Calu3 (cell line): ENCODE measurements at regions not wholly inside any gene's neighbourhood (a gene's known extent, or its start where the extent isn't known, plus 50 kb on each side); places are given as distances from the start of the nearest gene placed in this dataset.

Source experiments
- BruUV-seq: library from RNA; stranded (reverse); fragments of 400-500 nt; replicated peaks from 2 replicates; lab custom pipeline; 2021; lab: Mats Ljungman, UMichigan
- CTCF ChIA-PET: fragments of 300-600 bp; sonication (Branson Sonifier 250); formaldehyde crosslinking; loops from one replicate; lab custom pipeline; 2022; ENCODE audit warnings: antibody characterized with exemption; lab: Charles Lee
- DNase-seq: peaks from one replicate; pipeline ENCODE4 v3.0.0; 2022
- H3K27ac Mint-ChIP-seq: one replicate; pipeline ENCODE4 v1.8.0; 2022; ENCODE audit warnings: mixed read lengths; ENCODE audit not compliant: unreplicated experiment
- H3K27me3 Mint-ChIP-seq: one replicate; pipeline ENCODE4 v1.8.0; 2022; ENCODE audit warnings: mixed read lengths; ENCODE audit not compliant: unreplicated experiment
- H3K36me3 Mint-ChIP-seq: one replicate; pipeline ENCODE4 v1.8.0; 2022; ENCODE audit warnings: mild to moderate bottlenecking, moderate library complexity, mixed read lengths; ENCODE audit not compliant: insufficient read depth, unreplicated experiment
- H3K4me1 Mint-ChIP-seq: one replicate; pipeline ENCODE4 v1.8.0; 2022; ENCODE audit warnings: mild to moderate bottlenecking, low read depth, mixed read lengths; ENCODE audit not compliant: unreplicated experiment
- H3K4me3 Mint-ChIP-seq: one replicate; pipeline ENCODE4 v1.8.0; 2022; ENCODE audit warnings: mild to moderate bottlenecking, low read depth, moderate library complexity, mixed read lengths; ENCODE audit not compliant: unreplicated experiment
- H3K9me3 Mint-ChIP-seq: one replicate; pipeline ENCODE4 v1.8.0; 2022; ENCODE audit warnings: low read depth, mixed read lengths; ENCODE audit not compliant: unreplicated experiment
- intact Hi-C: fragments of 100-400 bp; cut with micrococcal nuclease; formaldehyde crosslinking; loops from one replicate; pipeline ENCODE4 v1.10.0; 2022; ENCODE audit not compliant: unreplicated experiment
- TF ChIP-seq, protein P1 (sequence below): fragments of 200-600 bp; IDR thresholded peaks from one replicate; pipeline ENCODE4 v1.8.0; 2022; ENCODE audit warnings: antibody characterized with exemption; ENCODE audit not compliant: unreplicated experiment

DNA sequence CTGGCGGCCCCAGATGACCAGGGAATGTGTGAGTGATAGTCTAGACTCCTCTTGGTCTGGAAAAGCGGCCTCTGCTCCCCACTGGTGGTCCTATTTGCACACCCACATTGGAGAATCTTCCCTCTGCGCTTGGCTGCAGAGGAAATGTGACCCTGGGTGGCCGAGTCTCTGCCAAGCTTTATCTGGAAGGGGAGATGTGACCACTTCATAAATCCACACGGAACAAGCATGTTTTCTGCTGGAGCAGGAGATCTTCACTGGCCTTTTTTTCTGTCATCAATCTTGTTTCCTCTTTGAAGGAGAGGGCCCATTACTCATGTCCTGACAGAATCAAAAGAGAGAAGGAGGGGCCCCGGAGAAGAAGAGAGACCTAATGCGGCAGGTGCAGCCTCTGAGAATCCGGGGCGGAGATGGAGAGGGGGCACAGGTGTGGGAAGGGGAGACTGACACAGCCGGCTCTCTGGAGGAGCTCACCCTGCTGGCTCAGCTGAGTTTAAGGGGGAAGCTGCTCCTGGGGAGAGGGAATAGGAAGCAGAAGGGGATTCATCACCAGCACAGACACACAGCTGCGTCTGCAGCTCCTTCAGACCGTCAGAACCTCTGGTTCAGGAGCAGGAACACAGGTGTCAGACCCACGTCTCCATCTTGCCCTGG, 116.3 kb downstream of the SOX9 start:
- Mint-ChIP-seq H3K9me3 (peaks cover 5% of the 10 kb centered on the region), H3K4me1 (peaks cover 10% of the 10 kb centered on the region), H3K27ac (no peak overlapping the region), H3K36me3 (no peaks in the 10 kb centered on the region), H3K27me3 (peaks cover 14% of the 10 kb centered on the region), H3K4me3 (no peak overlapping the region)
- no peak for DNase-seq
- BruUV-seq = no TSS peak
- TF ChIP-seq, protein P1, sequence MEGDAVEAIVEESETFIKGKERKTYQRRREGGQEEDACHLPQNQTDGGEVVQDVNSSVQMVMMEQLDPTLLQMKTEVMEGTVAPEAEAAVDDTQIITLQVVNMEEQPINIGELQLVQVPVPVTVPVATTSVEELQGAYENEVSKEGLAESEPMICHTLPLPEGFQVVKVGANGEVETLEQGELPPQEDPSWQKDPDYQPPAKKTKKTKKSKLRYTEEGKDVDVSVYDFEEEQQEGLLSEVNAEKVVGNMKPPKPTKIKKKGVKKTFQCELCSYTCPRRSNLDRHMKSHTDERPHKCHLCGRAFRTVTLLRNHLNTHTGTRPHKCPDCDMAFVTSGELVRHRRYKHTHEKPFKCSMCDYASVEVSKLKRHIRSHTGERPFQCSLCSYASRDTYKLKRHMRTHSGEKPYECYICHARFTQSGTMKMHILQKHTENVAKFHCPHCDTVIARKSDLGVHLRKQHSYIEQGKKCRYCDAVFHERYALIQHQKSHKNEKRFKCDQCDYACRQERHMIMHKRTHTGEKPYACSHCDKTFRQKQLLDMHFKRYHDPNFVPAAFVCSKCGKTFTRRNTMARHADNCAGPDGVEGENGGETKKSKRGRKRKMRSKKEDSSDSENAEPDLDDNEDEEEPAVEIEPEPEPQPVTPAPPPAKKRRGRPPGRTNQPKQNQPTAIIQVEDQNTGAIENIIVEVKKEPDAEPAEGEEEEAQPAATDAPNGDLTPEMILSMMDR = no peak
- CTCF ChIA-PET = interaction anchor here (0.6 kb wide), 1 partner anchor 491 kb away, joined by 6 read pairs; no protein-coding TSS in a partner anchor
- intact Hi-C loops = no loop called here

DNA sequence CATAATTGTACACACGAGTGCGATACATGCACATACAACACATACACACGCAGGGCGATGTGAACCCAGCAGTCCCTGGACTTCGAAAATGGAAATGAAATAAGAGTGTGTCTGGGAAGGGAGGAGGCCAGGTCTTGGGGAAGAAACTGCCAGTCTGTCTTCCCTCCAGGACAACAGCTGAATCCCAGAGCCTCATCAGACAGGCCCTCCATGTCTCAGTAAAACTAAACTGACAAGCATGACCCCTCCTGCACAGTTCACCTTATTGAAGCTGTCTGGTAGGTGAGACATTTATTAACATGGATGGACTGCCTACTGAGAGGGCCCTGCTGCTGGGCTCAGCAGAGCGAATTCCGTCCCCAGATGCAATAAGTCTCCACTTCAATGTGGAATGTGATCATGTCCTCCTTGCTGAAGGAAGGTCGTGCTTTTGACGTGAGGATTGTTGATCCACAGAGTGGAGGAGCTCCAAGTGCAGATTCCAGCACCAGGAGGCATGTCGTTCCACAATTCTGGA, 117.4 kb downstream of the SOX9 start:
- TF ChIP-seq, protein P1 = no peak
- intact Hi-C loops = no loop called here
- CTCF ChIA-PET = no interaction called here
- H3K4me1 Mint-ChIP-seq = peaks cover 10% of the 10 kb centered on the region
- no peak overlapping the region for H3K27ac Mint-ChIP-seq
- no peak overlapping the region for H3K4me3 Mint-ChIP-seq
- H3K9me3 Mint-ChIP-seq = peaks cover 7% of the 10 kb centered on the region
- peaks cover 14% of the 10 kb centered on the region for H3K27me3 Mint-ChIP-seq
- DNase-seq = no peak
- no TSS peak for BruUV-seq
- H3K36me3 Mint-ChIP-seq = no peaks in the 10 kb centered on the region

DNA sequence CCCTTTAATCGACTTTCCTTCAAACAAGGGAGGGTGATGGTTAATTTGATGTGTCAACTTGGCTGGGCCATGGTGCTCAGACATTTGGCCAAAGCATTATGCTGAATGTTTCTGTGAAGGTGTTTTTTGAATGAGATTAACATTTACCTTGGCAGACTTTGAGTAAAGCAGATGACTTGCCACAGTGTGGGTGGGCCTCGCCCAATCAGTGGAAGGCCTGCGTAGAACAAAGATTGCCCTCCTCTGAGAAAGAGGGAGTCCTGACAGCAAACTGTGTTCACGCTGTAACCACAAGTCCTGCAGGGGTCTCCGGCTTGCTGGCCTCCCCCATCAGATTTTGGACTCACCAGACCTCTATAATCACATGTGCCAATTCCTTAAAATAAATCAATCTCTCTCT, 118.7 kb downstream of the SOX9 start:
- TF ChIP-seq, protein P1 = no peak
- CTCF ChIA-PET = no interaction called here
- H3K4me3 Mint-ChIP-seq = no peak overlapping the region
- H3K4me1 Mint-ChIP-seq = peaks cover 10% of the 10 kb centered on the region
- DNase-seq = no peak
- H3K36me3 Mint-ChIP-seq = no peaks in the 10 kb centered on the region
- H3K27me3 Mint-ChIP-seq = peaks cover 14% of the 10 kb centered on the region
- H3K9me3 Mint-ChIP-seq = peaks cover 9% of the 10 kb centered on the region
- intact Hi-C loops = no loop called here
- no peak overlapping the region for H3K27ac Mint-ChIP-seq
- no TSS peak for BruUV-seq

DNA sequence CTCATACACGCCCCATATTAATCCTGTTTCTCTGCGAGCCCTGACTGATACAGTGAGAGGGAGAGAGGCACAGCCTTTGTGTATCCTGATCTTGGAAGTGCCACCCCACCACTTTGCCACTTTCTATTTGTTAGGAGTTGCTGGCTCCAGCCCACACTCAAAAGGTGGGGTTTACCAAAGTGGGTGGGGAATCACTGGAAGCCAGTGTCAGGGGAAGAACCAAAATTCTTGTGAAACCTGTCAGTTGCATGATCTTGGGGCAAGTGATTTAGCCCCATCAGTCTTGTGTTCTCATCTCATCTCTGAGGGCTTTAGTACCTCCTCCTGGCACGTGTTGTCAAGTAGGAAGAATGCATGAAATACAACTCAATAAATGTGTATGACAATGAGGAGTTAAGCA, 119.5 kb downstream of the SOX9 start:
- intact Hi-C loops = no loop called here
- BruUV-seq = no TSS peak
- no peak for DNase-seq
- CTCF ChIA-PET = no interaction called here
- Mint-ChIP-seq H3K27ac (no peak overlapping the region), H3K4me1 (peaks cover 10% of the 10 kb centered on the region), H3K27me3 (peaks cover 14% of the 10 kb centered on the region), H3K4me3 (no peak overlapping the region), H3K36me3 (no peaks in the 10 kb centered on the region), H3K9me3 (peaks cover 9% of the 10 kb centered on the region)
- TF ChIP-seq, protein P1 = no peak
